SH-SY5Y (cell line): ENCODE measurements at regions not wholly inside any gene's neighbourhood (a gene's known extent, or its start where the extent isn't known, plus 50 kb on each side); places are given as distances from the start of the nearest gene placed in this dataset.

Experiments
- GATA2 ChIP-seq: IDR thresholded peaks from 2 replicates; pipeline ENCODE4 v1.6.1; 2011; ENCODE audit warnings: mild to moderate bottlenecking, low read depth, low read length
- GATA3 ChIP-seq: IDR thresholded peaks from 2 replicates; pipeline ENCODE4 v1.6.1; 2011; ENCODE audit warnings: low read depth, mild to moderate bottlenecking, low read length, moderate library complexity

DNA sequence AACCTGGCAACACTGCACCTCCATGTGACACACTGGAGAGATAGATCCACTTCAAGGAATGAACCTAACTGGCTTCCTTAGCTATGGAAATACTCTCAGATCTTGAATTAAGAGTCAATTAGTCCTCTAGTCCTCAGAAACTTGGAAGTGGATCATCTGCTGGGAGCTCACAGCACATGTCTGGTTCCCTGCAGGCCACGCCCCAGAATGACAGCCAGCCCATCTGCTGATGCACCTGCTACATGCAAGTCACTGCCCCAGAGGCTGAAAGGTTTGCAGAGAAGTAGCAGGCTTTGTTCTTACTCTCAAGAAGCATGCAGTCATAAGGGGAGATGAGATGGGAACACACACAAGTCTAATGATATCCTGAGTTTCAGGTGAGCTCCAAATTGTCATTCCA lies 275.9 kb downstream of the SKAP2 start:
- TF ChIP-seq GATA3 = no peak
- no peak for TF ChIP-seq GATA2
